ENCODE measurements at regions not wholly inside any gene's neighbourhood (a gene's known extent, or its start where the extent isn't known, plus 50 kb on each side); places are given as distances from the start of the nearest gene placed in this dataset.

GRCh38 chr1:219774386-219774785 is 154.0 kb downstream of the SLC30A10 start:
- TF ChIP-seq CTCF (IDR thresholded peaks at IDR 0.05; ENCODE audit: insufficient read depth, low read length, severe bottlenecking): no peak
- no peak for FAIRE-seq
- no peaks in the 10 kb centered on the region for H3K36me3 ChIP-seq (ENCODE audit: control insufficient read depth, insufficient read depth, low read length)
- DNase-seq (ENCODE audit: low read depth): peak; percentile 12
- no peak overlapping the region for H3K4me3 ChIP-seq (ENCODE audit: low read depth, low read length)
- no peaks in the 10 kb centered on the region for H3K27me3 ChIP-seq (ENCODE audit: control insufficient read depth, insufficient read depth, low read length)

- DNase-seq (ENCODE audit: low read depth): no peak
- no peak for FAIRE-seq
- TF ChIP-seq CTCF (IDR thresholded peaks at IDR 0.05; ENCODE audit: insufficient read depth, low read length, severe bottlenecking): no peak
- H3K36me3 ChIP-seq (ENCODE audit: control insufficient read depth, insufficient read depth, low read length): no peaks in the 10 kb centered on the region
- H3K27me3 ChIP-seq (ENCODE audit: control insufficient read depth, insufficient read depth, low read length): no peaks in the 10 kb centered on the region
- H3K4me3 ChIP-seq (ENCODE audit: low read depth, low read length): no peak overlapping the region
These were observed 154.6 kb downstream of the SLC30A10 start for GRCh38 chr1:219773775-219774174.

- FAIRE-seq (no peak), DNase-seq (ENCODE audit: low read depth) (no peak)
- Histone ChIP-seq H3K36me3 (ENCODE audit: control insufficient read depth, insufficient read depth, low read length) (no peaks in the 10 kb centered on the region), H3K27me3 (ENCODE audit: control insufficient read depth, insufficient read depth, low read length) (no peaks in the 10 kb centered on the region), H3K4me3 (ENCODE audit: low read depth, low read length) (no peak overlapping the region)
- no peak for TF ChIP-seq CTCF (IDR thresholded peaks at IDR 0.05; ENCODE audit: insufficient read depth, low read length, severe bottlenecking)
These were observed 155.2 kb downstream of the SLC30A10 start for GRCh38 chr1:219773110-219773509.

GRCh38 chr1:219772265-219773036 is 155.9 kb downstream of the SLC30A10 start:
- DNase-seq (ENCODE audit: low read depth): no peak
- Histone ChIP-seq H3K36me3 (ENCODE audit: control insufficient read depth, insufficient read depth, low read length) (no peaks in the 10 kb centered on the region), H3K4me3 (ENCODE audit: low read depth, low read length) (no peak overlapping the region), H3K27me3 (ENCODE audit: control insufficient read depth, insufficient read depth, low read length) (no peaks in the 10 kb centered on the region)
- no peak for TF ChIP-seq CTCF (IDR thresholded peaks at IDR 0.05; ENCODE audit: insufficient read depth, low read length, severe bottlenecking)
- no peak for FAIRE-seq

- Histone ChIP-seq H3K4me3 (ENCODE audit: low read depth, low read length) (no peak overlapping the region), H3K36me3 (ENCODE audit: control insufficient read depth, insufficient read depth, low read length) (no peaks in the 10 kb centered on the region), H3K27me3 (ENCODE audit: control insufficient read depth, insufficient read depth, low read length) (no peaks in the 10 kb centered on the region)
- peak; percentile 99 for FAIRE-seq
- TF ChIP-seq CTCF (IDR thresholded peaks at IDR 0.05; ENCODE audit: insufficient read depth, low read length, severe bottlenecking): no peak
- DNase-seq (ENCODE audit: low read depth): peak; percentile 100
These were observed 157.3 kb downstream of the SLC30A10 start for GRCh38 chr1:219771080-219771479.

- TF ChIP-seq CTCF (IDR thresholded peaks at IDR 0.05; ENCODE audit: insufficient read depth, low read length, severe bottlenecking): no peak
- Histone ChIP-seq H3K4me3 (ENCODE audit: low read depth, low read length) (no peak overlapping the region), H3K36me3 (ENCODE audit: control insufficient read depth, insufficient read depth, low read length) (no peaks in the 10 kb centered on the region), H3K27me3 (ENCODE audit: control insufficient read depth, insufficient read depth, low read length) (no peaks in the 10 kb centered on the region)
- no peak for DNase-seq (ENCODE audit: low read depth)
- no peak for FAIRE-seq
These were observed 150.4 kb upstream of the ZC3H11B start for GRCh38 chr1:219763321-219763720.
